Testis (tissue), 2 donors: ENCODE measurements at regions not wholly inside any gene's neighbourhood (a gene's known extent, or its start where the extent isn't known, plus 50 kb on each side); places are given as distances from the start of the nearest gene placed in this dataset.
"Not testable (repeated sequence)": the region's sequence is repeated elsewhere in the genome, so short reads cannot be mapped to it uniquely, and the experiment has no call there.

Experiments used
- DNase-seq: peaks from one replicate; pipeline ENCODE4 v3.0.0-alpha.2; 2019
- H3K27ac ChIP-seq, 2 donors: fragments of 200-600 bp; sonication (generic); one replicate each; pipeline ENCODE4 v1.5.1; 2019
- H3K27me3 ChIP-seq: fragments of 200-600 bp; sonication (generic); one replicate; pipeline ENCODE4 v1.5.1; 2019
- H3K36me3 ChIP-seq: fragments of 200-600 bp; sonication (generic); one replicate; pipeline ENCODE4 v1.5.1; 2017; ENCODE audit warnings: low read depth; ENCODE audit errors: missing control alignments
- H3K4me1 ChIP-seq: fragments of 200-600 bp; sonication (generic); one replicate; pipeline ENCODE4 v1.5.1; 2019
- H3K4me3 ChIP-seq, 2 donors: fragments of 200-600 bp; sonication (generic); one replicate each; pipeline ENCODE4 v1.5.1; 2017 to 2019
- H3K9me3 ChIP-seq: fragments of 200-600 bp; sonication (generic); one replicate; pipeline ENCODE4 v1.5.1; 2017
- WGBS, 2 donors: methylation state at CpG; one replicate each; pipeline ENCODE4 v1.1.5; 2018; 5-methylcytosine and 5-hydroxymethylcytosine counted together
- intact Hi-C: fragments of 100-400 bp; cut with DNase I; formaldehyde crosslinking; loops from one replicate; pipeline ENCODE4 v1.15.1; 2023; ENCODE audit warnings: low total_unique reads

DNA sequence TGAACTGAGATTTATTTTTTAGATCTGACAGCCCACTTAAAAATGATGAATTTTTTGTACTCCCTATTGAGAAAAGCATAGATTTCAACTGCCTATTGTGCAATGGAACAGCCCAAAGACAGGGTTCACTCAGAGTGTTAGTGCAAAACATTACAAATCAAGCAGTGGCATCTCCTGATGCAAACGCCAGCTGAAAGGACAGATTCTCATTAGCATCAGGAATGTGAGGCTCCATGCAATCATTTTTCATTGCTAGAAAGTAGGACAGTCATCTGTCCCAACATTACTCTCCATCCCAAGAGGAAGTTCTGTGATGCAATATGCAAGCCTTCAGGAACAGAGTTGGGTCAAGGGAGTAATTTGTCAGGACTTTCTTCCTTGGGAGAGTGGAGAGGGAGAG lies 215.4 kb downstream of the ATP6V0E2 start:
- H3K4me3 ChIP-seq, H3K9me3 ChIP-seq, H3K27me3 ChIP-seq, intact Hi-C loops, H3K27ac ChIP-seq, DNase-seq, H3K4me1 ChIP-seq, H3K36me3 ChIP-seq: not testable (repeated sequence)
- WGBS, 2 donors, result 36 to 56% methylated on average over 1 of the region's 1 CpG

GRCh38 chr7:150090776-150091175 lies 217.0 kb downstream of the ATP6V0E2 start:
- H3K27ac ChIP-seq, H3K27me3 ChIP-seq, H3K36me3 ChIP-seq, DNase-seq, H3K4me3 ChIP-seq, H3K4me1 ChIP-seq, H3K9me3 ChIP-seq, intact Hi-C loops: not testable (repeated sequence)
- 85 to 100% methylated on average over 1 to 3 of the region's 3 CpGs for WGBS, 2 donors

GRCh38 chr7:150093897-150094296 lies 220.1 kb downstream of the ATP6V0E2 start:
- 35 to 56% methylated on average over 6 of the region's 6 CpGs for WGBS, 2 donors
- H3K9me3 ChIP-seq, H3K36me3 ChIP-seq, H3K27me3 ChIP-seq, H3K4me1 ChIP-seq, H3K4me3 ChIP-seq, H3K27ac ChIP-seq, DNase-seq, intact Hi-C loops: not testable (repeated sequence)

DNA sequence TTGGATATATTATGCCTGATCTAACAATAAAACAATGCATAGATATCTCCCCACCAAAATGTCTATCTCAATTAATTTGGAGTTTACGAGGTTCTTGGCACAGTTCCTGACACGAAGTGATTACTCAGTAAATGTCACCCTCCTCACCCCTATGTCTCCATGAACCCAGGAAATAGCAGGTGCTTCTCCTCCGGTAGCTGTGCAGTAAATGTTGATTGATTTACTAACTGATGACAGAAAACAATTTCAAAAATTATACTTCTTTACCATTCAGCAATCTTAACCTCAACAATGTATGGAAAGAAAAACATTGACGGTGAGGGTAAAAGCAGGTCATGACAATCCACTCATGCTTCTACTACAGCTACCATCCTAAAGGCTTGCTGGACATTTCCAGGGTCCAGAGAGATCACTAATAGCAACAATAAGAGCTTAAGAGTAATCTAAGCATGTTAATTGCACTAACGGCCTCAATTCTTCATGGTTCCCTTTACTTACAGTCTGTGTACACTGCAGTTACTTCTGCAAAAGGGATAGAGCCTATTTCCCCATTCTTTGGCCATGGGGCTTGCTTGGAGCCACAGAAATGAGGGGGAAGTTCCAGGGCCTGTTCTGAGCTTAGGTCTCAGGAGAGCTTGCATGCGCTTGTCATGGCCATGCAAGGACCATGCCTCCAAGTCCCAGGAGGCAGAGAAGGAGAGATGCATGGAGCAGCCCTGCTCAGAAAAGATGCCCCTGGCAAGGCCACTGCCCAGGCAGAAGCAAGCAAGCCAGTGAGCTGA lies 222.6 kb downstream of the ATP6V0E2 start:
- 41% methylated on average over 5 to 6 of the region's 6 CpGs for WGBS, 2 donors
- H3K4me1 ChIP-seq, H3K27me3 ChIP-seq, H3K27ac ChIP-seq, DNase-seq, H3K4me3 ChIP-seq, intact Hi-C loops, H3K36me3 ChIP-seq, H3K9me3 ChIP-seq: not testable (repeated sequence)

DNA sequence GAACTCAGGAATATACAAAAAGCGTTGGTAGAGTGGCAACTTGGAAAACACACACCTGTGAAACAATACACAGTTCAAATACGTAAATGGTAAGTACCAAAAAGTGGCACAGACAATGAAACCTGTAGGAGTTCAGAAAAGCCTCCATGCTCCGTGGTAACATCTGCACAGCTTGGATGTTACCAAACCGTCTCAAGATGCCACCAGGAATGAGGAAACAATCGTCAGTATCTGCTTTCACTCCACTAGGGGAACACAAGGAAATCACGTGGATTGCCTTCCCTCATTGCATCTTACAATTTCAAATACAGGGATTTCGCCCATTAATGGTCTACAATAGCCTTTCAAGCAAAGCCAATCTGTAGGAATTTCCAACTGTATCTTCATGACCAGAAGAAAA lies 224.6 kb upstream of the LRRC61 start:
- DNase-seq, H3K27me3 ChIP-seq, H3K4me3 ChIP-seq, intact Hi-C loops, H3K36me3 ChIP-seq, H3K27ac ChIP-seq, H3K4me1 ChIP-seq, H3K9me3 ChIP-seq: not testable (repeated sequence)
- 91 to 95% methylated on average over 6 to 7 of the region's 7 CpGs for WGBS, 2 donors

GRCh38 chr7:150101282-150101681 lies 221.9 kb upstream of the LRRC61 start:
- 78 to 83% methylated on average over 7 of the region's 7 CpGs for WGBS, 2 donors
- H3K36me3 ChIP-seq, H3K27me3 ChIP-seq, intact Hi-C loops, DNase-seq, H3K27ac ChIP-seq, H3K4me1 ChIP-seq, H3K4me3 ChIP-seq, H3K9me3 ChIP-seq: not testable (repeated sequence)

DNA sequence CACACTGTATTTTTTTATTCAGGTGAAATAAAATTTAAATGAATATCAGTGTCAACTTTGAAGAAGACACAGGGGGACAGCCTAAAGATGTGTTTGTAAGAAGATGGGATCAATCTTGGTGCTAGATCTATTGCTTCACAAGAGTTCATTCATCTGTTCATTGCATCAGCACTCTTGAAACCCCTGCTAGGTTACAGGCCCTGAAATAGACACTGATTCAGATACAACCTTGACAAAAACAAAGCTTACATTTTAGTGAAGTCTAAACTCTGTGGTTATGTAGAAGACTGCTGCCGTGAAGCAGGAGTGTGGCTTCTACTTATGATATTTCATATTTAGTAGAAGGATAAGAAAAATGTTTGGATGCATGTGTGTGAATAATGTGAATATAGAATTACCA lies 215.9 kb upstream of the LRRC61 start:
- intact Hi-C loops, H3K4me3 ChIP-seq, H3K9me3 ChIP-seq, H3K27ac ChIP-seq, H3K4me1 ChIP-seq, H3K27me3 ChIP-seq, DNase-seq, H3K36me3 ChIP-seq: not testable (repeated sequence)
- 84 to 94% methylated on average over 1 of the region's 1 CpG for WGBS, 2 donors

DNA sequence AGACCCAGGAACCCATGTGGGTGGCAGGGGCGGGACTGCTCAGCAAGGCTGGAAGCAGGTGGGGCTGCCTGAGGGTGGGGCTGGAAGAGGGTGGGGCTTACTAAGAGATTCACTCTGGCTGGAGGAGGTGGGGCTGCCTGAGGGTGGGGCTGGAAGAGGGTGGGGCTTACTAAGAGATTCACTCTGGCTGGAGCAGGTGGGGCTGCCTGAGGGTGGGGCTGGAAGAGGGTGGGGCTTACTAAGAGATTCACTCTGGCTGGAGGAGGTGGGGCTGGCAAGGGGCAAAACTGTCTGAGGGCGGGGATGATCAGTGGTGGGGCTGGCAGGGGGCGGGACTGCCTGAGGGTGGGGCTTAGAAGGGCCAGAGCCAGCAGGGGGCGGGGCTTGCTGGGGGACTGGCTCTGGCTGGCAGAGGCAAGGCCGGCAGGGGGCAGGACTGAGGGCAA lies 212.8 kb upstream of the LRRC61 start:
- DNase-seq, H3K27ac ChIP-seq, H3K9me3 ChIP-seq, H3K27me3 ChIP-seq, H3K4me3 ChIP-seq, H3K36me3 ChIP-seq, H3K4me1 ChIP-seq, intact Hi-C loops: not testable (repeated sequence)
- 58% methylated on average over 2 of the region's 5 CpGs; no CpG with 5 or more reads in 1 of the 2 donors for WGBS, 2 donors

DNA sequence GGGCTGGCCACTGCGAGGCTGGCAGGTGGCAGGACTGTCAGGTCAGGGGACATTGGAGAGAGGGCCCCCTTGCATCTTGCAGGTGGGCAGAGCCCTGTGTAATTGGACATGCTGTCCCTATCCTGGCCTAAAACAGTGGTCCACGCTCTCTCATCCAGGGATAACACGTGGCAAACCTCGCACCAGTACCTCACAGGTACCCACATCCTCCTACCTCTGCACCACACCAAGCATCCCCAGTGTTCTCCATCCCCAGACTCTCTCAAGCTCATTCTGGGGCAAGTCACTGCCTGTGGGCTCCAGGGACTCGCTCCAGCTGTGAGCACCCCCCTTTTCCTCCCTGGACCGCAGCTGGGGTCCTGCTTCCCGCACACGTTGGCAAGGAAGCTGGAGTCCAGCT lies 212.3 kb upstream of the LRRC61 start:
- H3K27ac ChIP-seq, H3K27me3 ChIP-seq, H3K4me3 ChIP-seq, intact Hi-C loops, H3K9me3 ChIP-seq, DNase-seq, H3K4me1 ChIP-seq, H3K36me3 ChIP-seq: not testable (repeated sequence)
- 47 to 53% methylated on average over 5 to 7 of the region's 8 CpGs for WGBS, 2 donors

DNA sequence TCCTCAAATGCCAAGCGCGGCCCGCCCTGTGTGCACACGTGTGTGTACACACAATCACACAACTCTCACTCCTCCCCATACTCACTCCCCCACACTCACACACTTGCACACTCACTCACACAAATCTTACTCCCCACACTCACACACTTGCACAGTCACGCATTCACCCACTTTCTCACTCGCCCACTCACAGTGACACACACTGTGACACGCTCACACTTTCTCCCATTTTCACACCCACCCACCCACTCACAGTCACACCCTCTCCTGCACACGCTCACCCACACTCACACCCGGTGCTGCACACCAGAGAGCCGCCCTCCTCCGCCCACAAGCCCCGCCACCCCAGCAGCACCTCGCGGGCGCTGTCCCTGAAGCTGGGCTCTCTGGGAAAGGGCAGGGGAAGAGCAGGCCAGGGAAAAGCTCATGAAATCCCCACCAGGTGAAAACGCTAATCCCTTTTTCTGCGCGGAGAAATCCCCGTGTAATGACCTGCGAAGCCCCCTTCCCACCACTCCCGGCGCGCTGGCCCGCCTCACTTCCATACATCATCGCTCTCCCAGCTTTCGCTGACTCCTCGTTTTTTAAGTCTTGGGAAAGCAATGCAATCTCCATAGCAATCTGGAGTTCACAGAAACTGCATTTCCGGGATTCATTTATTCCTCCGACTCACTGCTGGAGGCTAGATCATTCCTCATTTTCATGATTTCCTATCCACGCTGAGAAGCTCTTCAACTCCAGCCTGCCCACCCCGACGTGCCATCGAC lies 211.6 kb upstream of the LRRC61 start:
- H3K9me3 ChIP-seq, result not testable (repeated sequence)

GRCh38 chr7:150113301-150113700 lies 209.9 kb upstream of the LRRC61 start:
- DNase-seq, H3K27me3 ChIP-seq, H3K36me3 ChIP-seq, H3K4me1 ChIP-seq, H3K4me3 ChIP-seq, intact Hi-C loops, H3K9me3 ChIP-seq, H3K27ac ChIP-seq: not testable (repeated sequence)
- 56 to 64% methylated on average over 2 of the region's 2 CpGs for WGBS, 2 donors

More for the DNA sequence above, 211.6 kb upstream of the LRRC61 start:
- WGBS, 2 donors, result 26 to 43% methylated on average over 28 to 33 of the region's 33 CpGs
- H3K27ac ChIP-seq, H3K36me3 ChIP-seq, H3K27me3 ChIP-seq, H3K4me1 ChIP-seq, DNase-seq, intact Hi-C loops, H3K4me3 ChIP-seq: not testable (repeated sequence)

DNA sequence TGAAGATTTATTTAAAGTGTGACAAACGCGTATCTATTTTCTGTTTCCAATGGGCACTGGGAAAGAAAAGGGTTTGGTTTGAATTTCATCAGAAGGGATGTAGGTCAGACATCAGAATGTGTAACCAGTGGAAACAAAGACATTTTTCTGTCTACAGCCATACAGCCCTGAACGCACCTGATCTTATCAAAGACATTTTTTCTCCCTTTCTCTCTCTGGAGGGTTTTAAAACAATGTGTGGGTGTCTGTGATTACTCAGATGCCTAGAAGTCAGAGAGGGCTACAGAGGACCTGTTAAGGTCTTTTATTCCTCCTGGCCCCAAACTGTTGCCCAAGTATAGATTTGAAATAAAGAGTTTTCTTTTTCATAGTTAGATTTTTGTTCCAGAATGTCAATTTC lies 208.6 kb upstream of the LRRC61 start:
- H3K9me3 ChIP-seq, DNase-seq, H3K36me3 ChIP-seq, H3K4me1 ChIP-seq, H3K4me3 ChIP-seq, intact Hi-C loops, H3K27ac ChIP-seq, H3K27me3 ChIP-seq: not testable (repeated sequence)
- WGBS, 2 donors, result 69 to 71% methylated on average over 3 of the region's 3 CpGs
